ENCODE measurements at regions not wholly inside any gene's neighbourhood (a gene's known extent, or its start where the extent isn't known, plus 50 kb on each side); places are given as distances from the start of the nearest gene placed in this dataset.

DNA sequence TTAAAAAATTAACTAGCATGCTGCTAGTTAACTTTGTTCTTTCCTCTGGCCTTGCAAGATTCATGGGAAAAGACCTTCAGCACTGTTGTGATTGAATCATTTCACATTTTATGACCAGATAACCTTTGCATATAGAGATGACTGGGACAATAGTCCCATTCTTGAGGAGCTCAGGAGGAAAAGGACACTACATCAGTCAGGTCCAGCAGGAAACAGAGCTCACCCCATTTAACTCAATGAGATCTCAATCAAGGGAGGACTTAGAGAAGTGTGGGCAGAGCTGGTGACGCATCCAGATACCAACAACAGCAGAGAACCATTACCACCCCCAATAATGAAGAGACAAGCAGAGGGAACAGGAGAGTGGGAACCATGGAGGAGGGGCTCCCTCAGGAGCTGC is 109.4 kb upstream of the GUCA2B start:
- H3K36me3 ChIP-seq (ENCODE audit: insufficient read depth in 1 of 2, low read depth in 1 of 2), result no peaks in the 10 kb centered on the region
- no peaks in the 10 kb centered on the region for H3K9me3 ChIP-seq
- H3K27ac ChIP-seq, result no peak overlapping the region
- no peaks in the 10 kb centered on the region for H3K27me3 ChIP-seq (ENCODE audit: insufficient read depth in 3 of 3, low read length in 2 of 3)
- 90 to 100% (median 92%) methylated on average over 1 of the region's 1 CpG for WGBS, 3 donors
- intact Hi-C loops (cut with DNase I), result no loop called here
- TF ChIP-seq CTCF (IDR thresholded peaks at IDR 0.05), result no peak
- no peaks in the 10 kb centered on the region for H3K4me1 ChIP-seq
- DNase-seq (no peak), ATAC-seq (no peak)
- no peak overlapping the region for H3K4me3 ChIP-seq

DNA sequence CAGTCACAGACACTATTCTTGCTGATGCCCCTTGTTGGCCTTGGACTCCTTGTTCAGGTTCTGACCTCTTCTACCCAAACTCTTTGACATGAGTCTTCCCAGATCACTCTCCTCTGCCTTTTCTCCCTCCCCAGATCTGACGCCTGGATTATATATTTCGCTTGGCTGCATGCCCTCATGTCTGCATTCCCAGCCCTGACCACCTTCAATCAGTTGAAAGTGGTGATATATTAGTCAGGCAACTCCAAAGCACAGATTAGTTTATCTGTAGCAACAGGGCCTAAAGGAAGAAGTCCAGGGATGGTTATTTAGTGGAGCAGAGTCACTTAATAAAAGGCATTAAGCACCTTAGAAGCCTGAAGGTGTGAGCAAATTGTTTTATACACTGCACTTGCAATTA is 110.0 kb upstream of the GUCA2B start:
- Histone ChIP-seq H3K4me3 (no peak overlapping the region), H3K27me3 (ENCODE audit: insufficient read depth in 3 of 3, low read length in 2 of 3) (no peaks in the 10 kb centered on the region), H3K4me1 (no peaks in the 10 kb centered on the region), H3K27ac (no peak overlapping the region), H3K9me3 (no peaks in the 10 kb centered on the region), H3K36me3 (ENCODE audit: insufficient read depth in 1 of 2, low read depth in 1 of 2) (no peaks in the 10 kb centered on the region)
- no peak for TF ChIP-seq CTCF (IDR thresholded peaks at IDR 0.05)
- 80 to 90% (median 90%) methylated on average over 2 of the region's 2 CpGs for WGBS, 3 donors
- DNase-seq, result no peak
- intact Hi-C loops (cut with DNase I), result no loop called here
- no peak for ATAC-seq

DNA sequence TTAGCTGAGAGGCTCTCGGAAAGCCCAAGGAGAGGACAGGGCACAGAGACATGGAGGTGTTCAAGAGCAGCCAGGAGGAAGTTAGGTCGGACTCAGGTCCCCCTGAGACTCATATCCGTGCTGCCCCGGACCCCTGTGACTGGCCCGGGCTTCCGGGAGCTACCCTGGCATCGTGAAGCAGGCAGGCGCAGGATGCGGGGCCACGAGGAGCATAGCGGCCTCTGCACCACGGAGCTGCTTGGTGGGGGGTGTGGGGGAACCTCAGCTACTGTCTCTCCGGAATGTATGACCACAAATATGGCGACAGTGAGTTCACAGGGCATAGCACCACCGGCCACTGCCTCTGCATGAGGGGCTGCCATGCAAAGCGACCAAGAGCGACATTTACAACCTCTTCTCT is 112.2 kb upstream of the GUCA2B start:
- Histone ChIP-seq H3K4me1 (no peaks in the 10 kb centered on the region), H3K36me3 (ENCODE audit: insufficient read depth in 1 of 2, low read depth in 1 of 2) (no peaks in the 10 kb centered on the region), H3K27me3 (ENCODE audit: insufficient read depth in 3 of 3, low read length in 2 of 3) (no peaks in the 10 kb centered on the region), H3K27ac (no peak overlapping the region), H3K4me3 (no peak overlapping the region), H3K9me3 (no peaks in the 10 kb centered on the region)
- 85 to 87% (median 87%) methylated on average over 17 of the region's 17 CpGs for WGBS, 3 donors
- DNase-seq (no peak), ATAC-seq (no peak)
- TF ChIP-seq CTCF (IDR thresholded peaks at IDR 0.05), result no peak
- intact Hi-C loops (cut with DNase I), result no loop called here

GRCh38 chr1:42040159-42040558 is 113.1 kb upstream of the GUCA2B start:
- TF ChIP-seq CTCF (IDR thresholded peaks at IDR 0.05), result no peak
- Histone ChIP-seq H3K27me3 (ENCODE audit: insufficient read depth in 3 of 3, low read length in 2 of 3) (no peaks in the 10 kb centered on the region), H3K4me1 (no peaks in the 10 kb centered on the region), H3K9me3 (no peaks in the 10 kb centered on the region), H3K27ac (no peak overlapping the region), H3K4me3 (no peak overlapping the region), H3K36me3 (ENCODE audit: insufficient read depth in 1 of 2, low read depth in 1 of 2) (no peaks in the 10 kb centered on the region)
- intact Hi-C loops (cut with DNase I), result no loop called here
- no peak for DNase-seq
- no peak for ATAC-seq
- WGBS, 3 donors, result 90 to 91% (median 91%) methylated on average over 14 of the region's 14 CpGs

- Histone ChIP-seq H3K9me3 (no peaks in the 10 kb centered on the region), H3K4me3 (no peak overlapping the region), H3K27ac (no peak overlapping the region), H3K36me3 (ENCODE audit: insufficient read depth in 1 of 2, low read depth in 1 of 2) (no peaks in the 10 kb centered on the region), H3K27me3 (ENCODE audit: insufficient read depth in 3 of 3, low read length in 2 of 3) (no peaks in the 10 kb centered on the region), H3K4me1 (peaks cover 8% of the 10 kb centered on the region)
- 66 to 80% (median 73%) methylated on average over 4 of the region's 4 CpGs for WGBS, 3 donors
- DNase-seq, result no peak
- intact Hi-C loops (cut with DNase I), result loop anchor here in 1 of 2 donors (5.0 kb wide), 3 partner anchors 81 to 466 kb away; no protein-coding TSS in a partner anchor
- no peak for TF ChIP-seq CTCF (IDR thresholded peaks at IDR 0.05)
- no peak for ATAC-seq
These were observed 114.9 kb upstream of the GUCA2B start for GRCh38 chr1:42038261-42038660.
